HG03060 (cell line): ENCODE measurements at regions not wholly inside any gene's neighbourhood (a gene's known extent, or its start where the extent isn't known, plus 50 kb on each side); places are given as distances from the start of the nearest gene placed in this dataset.
"Not testable (repeated sequence)": the region's sequence is repeated elsewhere in the genome, so short reads cannot be mapped to it uniquely, and the experiment has no call there.

Source experiments
- ATAC-seq: cut with Tn5 transposase; IDR thresholded peaks from one replicate; pipeline ENCODE4 v1.9.1; 2021; ENCODE audit warnings: low read depth, moderate number of reproducible peaks; ENCODE audit not compliant: unreplicated experiment

DNA sequence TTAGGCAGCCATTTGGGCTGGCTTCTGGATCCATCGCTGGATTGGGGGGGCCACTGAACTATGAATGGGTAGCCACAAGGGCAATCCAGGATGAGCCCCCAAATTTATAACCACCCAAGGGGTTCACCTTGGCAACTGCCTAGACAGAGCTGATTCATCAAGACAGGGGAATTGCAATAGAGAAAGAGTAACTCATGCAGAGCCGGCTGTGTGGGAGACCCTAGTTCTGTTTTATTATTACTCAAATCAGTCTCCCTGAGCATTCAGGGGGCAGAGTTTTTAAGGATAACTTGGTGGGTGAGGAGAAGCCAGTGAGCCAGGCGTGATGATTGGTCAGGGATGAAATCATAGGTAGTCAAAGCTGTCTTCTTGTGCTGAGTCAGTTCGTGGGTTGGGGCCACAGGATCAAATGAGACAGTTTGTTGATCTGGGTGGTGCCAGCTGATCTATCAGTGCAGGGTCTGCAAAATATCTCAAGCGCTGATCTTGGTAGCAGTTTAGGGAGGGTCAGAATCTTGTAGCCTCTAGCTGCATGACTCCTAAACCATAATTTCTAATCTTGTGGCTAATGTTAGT is 57.9 kb downstream of the DNAJB9 start:
- no peak for ATAC-seq

DNA sequence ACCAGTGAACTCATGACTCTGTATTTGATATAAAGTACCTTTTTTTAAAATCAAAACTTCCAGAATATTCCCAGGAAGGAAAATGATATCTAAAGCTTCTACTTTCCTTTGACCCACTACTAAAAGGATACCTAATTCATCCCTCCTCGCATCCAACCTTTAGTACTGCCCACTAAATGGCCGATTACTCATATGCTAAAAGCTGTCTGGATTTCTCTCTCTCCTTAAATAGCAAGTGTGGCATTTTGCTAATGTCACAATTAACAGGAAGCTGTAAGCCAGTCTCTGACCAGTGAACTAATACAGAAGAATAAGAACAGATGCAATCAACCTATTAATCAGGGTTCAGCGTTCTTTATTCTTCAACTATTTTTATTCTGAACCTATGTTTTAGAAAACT is 59.0 kb downstream of the DNAJB9 start:
- ATAC-seq: no peak

DNA sequence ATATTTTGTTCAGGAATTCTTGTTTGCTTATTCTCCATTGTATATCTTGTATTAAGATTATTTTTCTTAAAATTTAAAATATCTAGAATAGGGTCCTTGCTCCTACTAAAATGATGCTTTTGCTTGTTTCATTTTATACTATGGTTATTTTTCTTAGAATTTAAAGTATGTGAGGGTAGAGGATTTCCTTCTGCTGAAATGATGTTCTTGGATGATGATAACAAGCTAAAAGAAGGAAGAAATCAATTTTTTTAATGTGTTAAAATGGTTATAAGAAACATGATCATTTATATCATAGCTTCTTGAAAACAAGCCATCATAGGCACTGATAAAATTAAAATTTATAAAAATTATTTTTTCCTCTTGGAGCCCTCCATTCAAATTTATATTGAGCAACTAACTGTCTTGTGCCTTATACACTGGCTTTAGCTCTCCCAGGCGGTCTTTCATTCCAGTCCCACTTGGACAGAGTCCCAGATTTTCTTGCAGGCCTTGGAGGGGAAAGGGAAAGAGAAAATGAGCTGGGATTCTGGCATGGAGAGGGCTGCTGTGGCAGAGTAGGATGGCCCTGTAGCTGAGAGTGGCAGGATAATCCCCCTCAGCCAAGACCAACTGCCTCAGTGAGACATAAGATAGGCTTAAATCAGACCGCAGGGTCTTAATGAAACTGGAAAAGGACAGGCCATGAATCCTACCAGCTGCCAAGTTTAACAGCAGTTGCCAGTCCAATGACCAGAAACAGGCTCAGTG is 60.2 kb downstream of the DNAJB9 start:
- ATAC-seq: no peak

DNA sequence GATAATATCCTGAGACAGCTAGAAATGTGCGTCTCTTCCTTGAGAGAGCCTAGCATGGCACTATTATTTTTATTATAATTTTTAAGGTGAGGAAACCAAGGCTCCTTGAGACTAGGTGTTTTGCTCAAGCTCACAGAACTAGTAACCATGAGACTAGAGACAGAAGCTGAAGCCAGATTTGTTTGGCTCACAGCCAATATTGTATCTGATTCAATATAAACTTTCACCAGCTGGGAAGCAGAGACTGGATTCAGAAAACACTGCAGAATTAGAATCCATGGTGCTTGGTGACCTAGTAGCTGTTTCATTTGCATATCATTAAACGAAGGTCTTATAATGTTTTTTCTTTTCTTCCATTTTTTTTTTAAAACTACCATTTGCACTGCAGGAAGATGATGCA is 64.4 kb downstream of the DNAJB9 start:
- ATAC-seq: no peak

DNA sequence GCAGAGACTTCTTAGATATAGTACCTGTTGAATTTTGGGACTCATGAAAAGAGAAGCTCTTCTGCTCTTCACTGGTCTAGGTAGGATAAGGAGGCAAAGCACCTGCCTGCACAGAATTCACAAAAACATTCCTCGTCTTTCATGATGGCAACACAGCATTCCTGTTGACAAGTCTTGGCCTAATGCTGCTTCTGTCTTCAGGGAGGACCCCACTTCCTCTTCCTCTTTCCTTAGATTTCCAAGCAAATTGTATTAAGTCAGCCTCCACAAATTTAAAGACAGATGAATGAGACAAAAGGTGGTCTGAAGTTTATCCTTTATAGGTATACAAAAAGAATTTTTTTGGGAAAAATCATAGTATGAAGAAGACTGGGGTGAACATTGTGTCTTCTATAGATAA is 64.9 kb downstream of the DNAJB9 start:
- no peak for ATAC-seq

DNA sequence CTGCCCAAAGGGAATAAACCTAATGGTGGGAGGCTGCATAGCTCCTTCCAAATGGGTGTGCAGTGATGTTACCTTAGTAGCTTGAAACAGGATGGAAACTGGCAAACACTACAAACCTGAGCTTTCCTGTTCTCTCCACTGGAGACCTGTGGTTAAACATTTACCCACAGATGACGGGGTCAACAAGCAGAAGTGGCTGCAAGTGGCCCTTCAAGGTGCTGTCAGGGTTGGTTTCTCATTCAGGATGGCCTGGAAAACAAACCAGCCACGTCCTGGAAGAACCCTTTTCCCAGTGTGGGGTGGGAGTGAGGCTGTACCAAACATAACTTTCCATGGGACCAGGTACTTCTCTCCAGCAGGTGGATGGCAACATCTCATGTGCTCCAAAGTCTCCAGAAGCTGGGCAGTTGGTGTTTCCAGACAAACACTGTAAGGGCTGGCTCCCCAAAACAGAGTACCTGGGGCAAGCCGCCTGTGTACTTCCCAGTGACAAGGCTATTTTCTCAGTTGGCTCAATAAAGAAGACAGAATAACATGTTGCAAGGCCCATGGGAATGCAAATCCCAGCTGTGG is 67.5 kb downstream of the DNAJB9 start:
- ATAC-seq: no peak

DNA sequence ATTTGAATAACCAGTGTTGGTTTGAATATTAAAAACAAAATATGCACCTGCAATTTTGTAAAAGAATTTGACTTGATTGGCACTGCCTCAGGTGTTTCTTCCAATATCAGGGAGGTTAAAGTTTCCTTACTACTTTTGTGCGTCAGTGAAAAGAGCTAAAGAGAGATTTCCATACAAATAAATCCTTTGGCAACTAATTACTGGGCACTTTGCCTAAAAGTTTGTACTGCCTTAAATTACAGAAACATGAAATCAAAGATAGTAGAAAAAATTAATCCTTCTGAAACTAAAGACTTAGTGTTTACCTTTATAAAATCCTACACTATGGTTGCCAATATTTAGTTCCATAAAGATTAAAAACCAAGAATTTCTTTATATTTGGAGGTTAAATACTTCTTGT is 72.5 kb downstream of the DNAJB9 start:
- ATAC-seq: no peak

- no peak for ATAC-seq
Observed at GRCh38 chr7:108643136-108643535, 73.5 kb downstream of the DNAJB9 start.

DNA sequence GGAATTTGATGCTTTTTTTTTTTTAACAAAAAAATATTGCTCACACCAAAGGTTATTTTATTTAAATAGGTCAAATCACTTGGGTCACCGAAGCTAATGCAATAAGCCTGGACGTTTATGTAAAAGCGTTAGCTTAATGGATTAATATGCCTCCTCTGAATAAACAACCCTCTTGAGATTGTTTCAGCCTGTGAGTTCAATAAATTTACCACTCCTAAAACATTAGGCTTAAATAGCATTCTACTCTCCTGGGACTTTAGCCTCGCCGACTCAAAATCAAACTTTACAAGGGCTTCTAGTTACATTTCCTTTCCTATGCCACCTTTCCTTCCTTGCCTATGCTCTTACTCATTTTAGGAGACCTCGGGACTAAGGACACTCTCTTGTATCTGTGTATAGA is 79.3 kb downstream of the DNAJB9 start:
- ATAC-seq: no peak

DNA sequence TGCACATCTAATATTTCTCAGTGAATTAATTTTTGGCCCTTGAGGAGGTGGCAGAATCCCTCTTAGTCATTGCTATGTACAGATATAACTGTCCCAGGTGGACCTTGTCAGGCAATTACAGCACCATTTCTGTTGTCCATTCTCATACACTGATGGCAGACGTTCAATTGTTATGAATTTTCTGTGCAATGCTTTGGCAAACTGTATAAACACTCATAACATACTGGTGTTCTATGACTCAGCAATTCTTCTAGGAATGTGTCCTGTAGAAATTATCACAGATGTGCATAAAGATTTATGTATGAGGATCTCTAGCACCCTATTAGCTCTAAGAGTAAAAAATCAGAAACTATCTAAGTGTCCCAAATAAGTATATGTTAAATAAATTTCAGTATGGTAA is 80.8 kb downstream of the DNAJB9 start:
- no peak for ATAC-seq

DNA sequence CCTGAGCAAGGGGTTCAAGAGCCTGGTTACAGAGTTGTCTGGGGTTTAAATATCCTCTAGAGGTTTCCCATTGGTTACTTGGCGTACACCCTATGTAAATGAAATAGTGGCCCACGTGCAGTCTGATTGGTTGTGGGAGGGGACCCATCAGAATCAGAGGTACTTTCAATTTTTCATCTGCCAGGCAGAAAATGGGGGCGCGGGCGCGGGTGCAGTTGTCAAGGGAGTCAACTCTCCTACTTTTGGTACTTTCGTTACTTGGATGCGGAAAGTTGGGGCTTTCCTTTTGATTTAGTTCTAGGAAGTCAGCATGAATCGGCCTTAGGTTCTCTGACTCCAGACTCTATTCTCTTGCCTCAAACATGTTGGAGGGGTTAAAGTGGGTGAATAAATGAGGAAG is 83.2 kb downstream of the DNAJB9 start:
- ATAC-seq: no peak

DNA sequence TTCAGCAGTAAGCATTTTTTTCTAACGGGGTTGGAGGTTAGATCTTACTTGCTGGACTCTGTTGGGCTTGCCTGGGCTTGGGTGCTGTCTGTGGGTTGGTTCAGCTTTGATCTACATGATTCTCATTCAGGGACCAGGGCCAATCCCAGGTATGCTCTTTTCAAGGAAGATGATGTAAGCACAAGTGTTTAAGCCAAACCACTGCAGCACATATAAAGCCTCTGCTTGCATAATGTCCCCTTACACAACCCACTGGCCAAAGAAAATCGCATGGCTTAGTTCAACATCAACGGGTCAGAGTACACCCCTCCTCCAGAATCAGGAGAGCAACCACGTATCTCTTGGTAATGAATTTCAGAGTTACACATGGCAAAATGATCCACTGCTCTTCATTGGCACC is 83.9 kb downstream of the DNAJB9 start:
- ATAC-seq: no peak

DNA sequence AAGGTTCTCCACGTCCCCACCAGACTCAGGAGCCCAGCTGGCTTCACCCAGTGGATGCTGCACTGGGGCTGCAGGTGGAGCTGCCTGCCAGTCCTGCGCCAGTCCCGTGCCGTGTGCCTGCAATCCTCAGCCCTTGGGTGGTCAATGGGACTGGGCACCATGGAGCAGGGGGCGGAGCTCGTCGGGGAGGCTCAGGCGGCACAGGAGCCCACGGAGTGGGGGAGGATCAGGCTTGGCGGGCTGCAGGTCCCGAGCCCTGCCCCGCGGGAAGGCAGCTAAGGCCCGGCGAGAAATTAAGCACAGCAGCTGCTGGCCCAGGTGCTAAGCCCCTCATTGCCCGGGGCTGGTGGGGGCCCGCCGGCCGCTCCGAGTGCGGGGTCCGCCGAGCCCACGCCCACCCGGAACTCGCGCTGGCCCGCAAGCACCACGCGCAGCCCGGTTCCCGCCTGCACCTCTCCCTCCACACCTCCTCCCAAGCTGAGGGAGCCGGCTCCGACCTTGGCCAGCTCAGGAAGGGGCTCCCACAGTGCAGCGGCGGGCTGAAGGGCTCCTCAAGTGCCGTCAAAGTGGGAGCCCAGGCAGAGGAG is 87.6 kb downstream of the DNAJB9 start:
- ATAC-seq: not testable (repeated sequence)

DNA sequence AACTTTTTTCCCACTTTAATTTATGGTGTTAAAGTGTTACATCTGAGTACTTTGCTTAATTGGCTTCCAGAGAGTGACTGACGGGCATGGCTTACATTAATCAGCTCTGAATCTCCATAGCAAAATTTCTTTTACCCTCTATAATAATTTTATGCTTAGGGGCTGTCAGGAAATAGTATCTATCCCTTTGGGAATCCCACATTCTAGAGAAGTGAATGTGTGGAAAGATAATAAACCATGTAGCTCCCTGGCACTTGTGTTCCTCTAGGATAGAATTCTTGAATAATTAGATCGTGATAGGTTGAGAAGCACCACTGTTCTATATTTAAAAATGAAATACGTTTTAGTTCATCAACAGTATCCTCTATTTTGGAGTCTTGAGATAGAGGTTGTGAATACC is 89.6 kb downstream of the DNAJB9 start:
- ATAC-seq: no peak

- no peak for ATAC-seq
Observed at GRCh38 chr7:108659867-108660266, 90.2 kb downstream of the DNAJB9 start.

DNA sequence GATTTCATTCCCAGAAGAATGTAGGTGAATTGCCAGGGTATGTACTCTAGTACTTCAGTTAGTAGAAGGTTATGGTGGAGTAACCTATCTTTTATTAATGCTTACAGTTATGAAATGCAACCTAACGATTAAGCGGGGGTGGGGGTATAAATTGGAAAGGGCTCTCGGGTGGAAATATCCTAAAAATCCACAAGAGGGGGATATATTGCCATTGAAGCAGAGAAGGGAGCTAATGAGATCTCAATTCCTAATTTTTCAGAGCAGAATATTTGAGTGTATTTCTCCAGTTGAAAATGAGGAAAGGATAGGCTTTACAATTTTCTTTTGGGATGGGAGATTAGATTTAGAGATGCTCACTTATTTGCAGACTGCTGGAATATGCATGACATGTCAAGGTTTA is 90.8 kb downstream of the DNAJB9 start:
- no peak for ATAC-seq

- no peak for ATAC-seq
Observed at GRCh38 chr7:108662783-108663362, 93.2 kb downstream of the DNAJB9 start.

GRCh38 chr7:108663701-108664100 is 94.0 kb downstream of the DNAJB9 start:
- ATAC-seq: no peak

DNA sequence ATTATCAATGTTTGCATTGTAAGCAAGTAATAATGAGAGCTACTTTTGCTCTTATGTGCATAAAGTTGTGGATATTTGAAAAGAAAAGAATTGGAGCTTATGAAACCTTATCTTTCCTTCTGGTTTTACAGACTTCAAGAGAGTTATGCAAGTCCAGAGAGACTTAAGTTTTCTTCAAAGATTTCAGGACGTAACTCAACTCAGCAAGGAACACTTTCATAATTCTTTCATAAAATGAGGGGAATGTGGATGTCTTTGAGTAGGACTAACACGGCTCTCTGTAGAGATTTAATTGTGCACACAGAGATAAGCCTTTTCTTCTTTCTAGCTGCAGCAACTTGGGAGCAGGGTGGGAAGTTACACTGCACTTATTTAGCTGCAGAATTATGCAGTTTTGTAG is 97.5 kb downstream of the DNAJB9 start:
- no peak for ATAC-seq

DNA sequence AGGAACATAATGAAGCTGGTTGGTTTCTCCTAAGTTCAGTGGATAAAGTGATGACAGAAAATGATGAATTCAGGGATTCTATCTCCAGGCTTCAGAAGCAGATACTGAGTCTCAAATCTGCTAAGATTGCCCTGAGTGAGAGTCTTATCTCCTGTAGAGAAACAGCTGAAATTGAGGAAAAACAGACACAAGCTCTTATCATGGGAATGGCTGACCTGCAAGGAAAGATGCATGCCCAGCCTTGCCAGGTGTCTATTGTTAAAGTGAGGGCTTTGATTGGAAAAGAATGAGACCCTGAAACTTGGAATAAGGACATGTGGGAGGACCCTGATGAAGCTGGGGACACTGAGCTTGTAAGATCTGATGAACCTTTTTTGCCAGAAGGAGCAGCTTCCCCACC is 100.3 kb downstream of the DNAJB9 start:
- no peak for ATAC-seq

DNA sequence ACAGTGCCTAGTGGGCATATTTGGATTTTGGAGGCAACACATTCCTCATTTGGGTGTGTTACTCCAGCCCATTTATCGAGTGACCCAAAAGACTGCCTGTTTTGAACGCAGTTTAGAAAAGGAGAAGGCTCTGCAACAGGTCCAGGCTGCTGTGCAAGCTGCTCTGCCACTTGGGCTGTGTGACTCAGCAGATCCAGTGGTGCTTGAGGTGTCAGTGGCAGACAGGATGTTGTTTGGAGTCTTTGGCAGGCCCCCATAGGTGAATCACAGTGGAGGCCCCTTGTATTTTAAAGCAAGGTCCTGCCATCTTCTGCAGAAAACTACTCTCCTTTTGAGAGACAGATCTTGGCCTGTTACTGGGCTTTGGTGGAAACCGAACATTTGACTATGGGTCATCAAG is 104.0 kb downstream of the DNAJB9 start:
- not testable (repeated sequence) for ATAC-seq
